K562 (cell line): ENCODE measurements at regions not wholly inside any gene's neighbourhood (a gene's known extent, or its start where the extent isn't known, plus 50 kb on each side); places are given as distances from the start of the nearest gene placed in this dataset.

ENCODE experiments used
- CAMTA2 ChIP-seq: fragments of 250-450 bp; sonication (Bioruptor Pico); conservative IDR thresholded peaks from 2 replicates; pipeline ENCODE4 v1.5.1; 2022
- CBX8 ChIP-seq: fragments of 200-600 bp; sonication (generic); IDR thresholded peaks from 2 replicates; pipeline ENCODE4 v1.6.1; 2012; ENCODE audit warnings: borderline replicate concordance, mixed run types, low read depth, mild to moderate bottlenecking, moderate library complexity, mixed read lengths, low read length, control low read depth, inconsistent platforms; ENCODE audit not compliant: poor library complexity, severe bottlenecking; ENCODE audit errors: extremely low read depth
- CC2D1A ChIP-seq: fragments of 450-650 bp; IDR thresholded peaks from 2 replicates; pipeline ENCODE4 v1.6.1; 2017; ENCODE audit warnings: mild to moderate bottlenecking
- EP300 ChIP-seq: IDR thresholded peaks from 2 replicates; pipeline ENCODE4 v1.6.1; 2012; ENCODE audit warnings: low read length, improper control_type of control experiment
- FOXJ3 ChIP-seq: sonication (generic); formaldehyde crosslinking; IDR thresholded peaks from 2 replicates; pipeline ENCODE4 v1.4.0; 2020; ENCODE audit warnings: mild to moderate bottlenecking, missing genetic modification reagents
- PHF8 ChIP-seq: fragments of 200-600 bp; sonication (generic); IDR thresholded peaks from 2 replicates; pipeline ENCODE4 v1.6.1; 2012; ENCODE audit warnings: mixed run types, mild to moderate bottlenecking, inconsistent platforms, low read length, moderate library complexity, borderline replicate concordance
- SMARCA5 ChIP-seq: fragments of 450-650 bp; IDR thresholded peaks from 2 replicates; pipeline ENCODE4 v1.6.1; 2016
- TCF7L2 ChIP-seq: fragments of 150-350 bp; IDR thresholded peaks from 2 replicates; pipeline ENCODE4 v1.6.1; 2016; ENCODE audit warnings: low read depth, mild to moderate bottlenecking, low read length, moderate library complexity
- WHSC1 ChIP-seq: IDR thresholded peaks from one replicate; pipeline ENCODE4 v1.6.1; 2012; ENCODE audit warnings: low read length, control low read depth, inconsistent platforms
- TF ChIP-seq, protein P1 (sequence below): fragments of 450-650 bp; IDR thresholded peaks from 2 replicates; pipeline ENCODE4 v1.6.1; 2014; ENCODE audit warnings: low read depth, mild to moderate bottlenecking, moderate library complexity, borderline replicate concordance
- TF ChIP-seq, protein P2 (sequence below): IDR thresholded peaks from 2 replicates; pipeline ENCODE4 v1.6.1; 2016; ENCODE audit warnings: missing genetic modification characterization, missing compliant biosample characterization

DNA sequence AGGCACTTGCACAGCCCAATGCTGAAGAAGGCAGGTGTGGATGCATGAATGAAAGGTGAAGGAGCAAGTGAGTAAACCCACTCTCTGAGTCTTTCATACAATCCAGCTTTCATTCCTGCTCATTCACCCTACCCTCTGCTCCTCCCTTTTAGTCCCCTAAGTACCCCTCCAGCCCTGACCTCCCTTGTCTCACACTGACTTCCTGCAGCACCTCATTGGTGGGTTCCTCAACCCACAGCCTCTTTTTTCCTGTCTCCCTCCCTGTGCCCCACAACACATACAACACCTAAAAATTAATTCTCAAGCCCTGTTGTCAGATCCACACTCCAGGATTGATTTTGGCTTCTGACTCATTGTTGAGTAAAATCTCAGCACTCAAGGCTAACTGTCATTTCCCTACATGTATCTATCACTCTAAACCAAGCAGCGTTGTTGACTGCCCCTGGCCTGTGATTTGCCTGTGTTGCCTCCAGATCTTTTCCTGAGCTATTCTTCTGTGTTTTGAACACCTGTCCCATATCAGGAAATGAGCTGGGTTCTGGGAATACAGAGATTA is 177.3 kb upstream of the SERP2 start:
- TF ChIP-seq CBX8: no peak
- TF ChIP-seq, protein P1, sequence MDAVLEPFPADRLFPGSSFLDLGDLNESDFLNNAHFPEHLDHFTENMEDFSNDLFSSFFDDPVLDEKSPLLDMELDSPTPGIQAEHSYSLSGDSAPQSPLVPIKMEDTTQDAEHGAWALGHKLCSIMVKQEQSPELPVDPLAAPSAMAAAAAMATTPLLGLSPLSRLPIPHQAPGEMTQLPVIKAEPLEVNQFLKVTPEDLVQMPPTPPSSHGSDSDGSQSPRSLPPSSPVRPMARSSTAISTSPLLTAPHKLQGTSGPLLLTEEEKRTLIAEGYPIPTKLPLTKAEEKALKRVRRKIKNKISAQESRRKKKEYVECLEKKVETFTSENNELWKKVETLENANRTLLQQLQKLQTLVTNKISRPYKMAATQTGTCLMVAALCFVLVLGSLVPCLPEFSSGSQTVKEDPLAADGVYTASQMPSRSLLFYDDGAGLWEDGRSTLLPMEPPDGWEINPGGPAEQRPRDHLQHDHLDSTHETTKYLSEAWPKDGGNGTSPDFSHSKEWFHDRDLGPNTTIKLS: no peak
- TF ChIP-seq PHF8: no peak
- TF ChIP-seq, protein P2, sequence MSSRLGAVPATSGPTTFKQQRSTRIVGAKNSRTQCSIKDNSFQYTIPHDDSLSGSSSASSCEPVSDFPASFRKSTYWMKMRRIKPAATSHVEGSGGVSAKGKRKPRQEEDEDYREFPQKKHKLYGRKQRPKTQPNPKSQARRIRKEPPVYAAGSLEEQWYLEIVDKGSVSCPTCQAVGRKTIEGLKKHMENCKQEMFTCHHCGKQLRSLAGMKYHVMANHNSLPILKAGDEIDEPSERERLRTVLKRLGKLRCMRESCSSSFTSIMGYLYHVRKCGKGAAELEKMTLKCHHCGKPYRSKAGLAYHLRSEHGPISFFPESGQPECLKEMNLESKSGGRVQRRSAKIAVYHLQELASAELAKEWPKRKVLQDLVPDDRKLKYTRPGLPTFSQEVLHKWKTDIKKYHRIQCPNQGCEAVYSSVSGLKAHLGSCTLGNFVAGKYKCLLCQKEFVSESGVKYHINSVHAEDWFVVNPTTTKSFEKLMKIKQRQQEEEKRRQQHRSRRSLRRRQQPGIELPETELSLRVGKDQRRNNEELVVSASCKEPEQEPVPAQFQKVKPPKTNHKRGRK (tag): no peak
- no peak for TF ChIP-seq CC2D1A
- no peak for TF ChIP-seq SMARCA5
- no peak for TF ChIP-seq TCF7L2
- TF ChIP-seq WHSC1: no peak
- no peak for TF ChIP-seq FOXJ3 (CRISPR knock-in tag)
- TF ChIP-seq EP300: no peak
- no peak for TF ChIP-seq CAMTA2 (CRISPR knock-in tag)
